ENCODE measurements at regions not wholly inside any gene's neighbourhood (a gene's known extent, or its start where the extent isn't known, plus 50 kb on each side); places are given as distances from the start of the nearest gene placed in this dataset.
"Not testable (repeated sequence)": the region's sequence is repeated elsewhere in the genome, so short reads cannot be mapped to it uniquely, and the experiment has no call there.

DNA sequence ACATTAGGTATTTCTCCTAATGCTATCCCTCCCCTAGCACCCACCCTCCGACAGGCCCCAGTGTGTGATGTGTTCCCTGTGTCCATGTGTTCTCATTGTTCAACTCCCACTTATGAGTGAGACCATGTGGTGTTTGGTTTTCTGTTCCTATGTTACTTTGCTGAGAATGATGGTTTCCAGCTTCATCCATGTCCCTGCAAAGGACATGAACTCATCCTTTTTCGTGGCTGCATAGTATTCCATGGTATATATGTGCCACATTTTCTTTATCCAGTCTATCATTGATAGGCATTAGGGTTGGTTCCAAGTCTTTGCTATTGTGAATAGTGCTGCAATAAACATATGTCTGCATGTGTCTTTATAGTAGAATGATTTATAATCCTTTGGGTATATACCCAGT is 867.5 kb downstream of the TRHDE start:
- TF ChIP-seq, protein P1, sequence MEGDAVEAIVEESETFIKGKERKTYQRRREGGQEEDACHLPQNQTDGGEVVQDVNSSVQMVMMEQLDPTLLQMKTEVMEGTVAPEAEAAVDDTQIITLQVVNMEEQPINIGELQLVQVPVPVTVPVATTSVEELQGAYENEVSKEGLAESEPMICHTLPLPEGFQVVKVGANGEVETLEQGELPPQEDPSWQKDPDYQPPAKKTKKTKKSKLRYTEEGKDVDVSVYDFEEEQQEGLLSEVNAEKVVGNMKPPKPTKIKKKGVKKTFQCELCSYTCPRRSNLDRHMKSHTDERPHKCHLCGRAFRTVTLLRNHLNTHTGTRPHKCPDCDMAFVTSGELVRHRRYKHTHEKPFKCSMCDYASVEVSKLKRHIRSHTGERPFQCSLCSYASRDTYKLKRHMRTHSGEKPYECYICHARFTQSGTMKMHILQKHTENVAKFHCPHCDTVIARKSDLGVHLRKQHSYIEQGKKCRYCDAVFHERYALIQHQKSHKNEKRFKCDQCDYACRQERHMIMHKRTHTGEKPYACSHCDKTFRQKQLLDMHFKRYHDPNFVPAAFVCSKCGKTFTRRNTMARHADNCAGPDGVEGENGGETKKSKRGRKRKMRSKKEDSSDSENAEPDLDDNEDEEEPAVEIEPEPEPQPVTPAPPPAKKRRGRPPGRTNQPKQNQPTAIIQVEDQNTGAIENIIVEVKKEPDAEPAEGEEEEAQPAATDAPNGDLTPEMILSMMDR (IDR thresholded peaks at IDR 0.05; ENCODE audit: control extremely low read depth in 1 of 3, insufficient read depth in 1 of 3, low read depth in 1 of 3, low read length in 3 of 3), result not testable (repeated sequence)
- TF ChIP-seq, protein P2, sequence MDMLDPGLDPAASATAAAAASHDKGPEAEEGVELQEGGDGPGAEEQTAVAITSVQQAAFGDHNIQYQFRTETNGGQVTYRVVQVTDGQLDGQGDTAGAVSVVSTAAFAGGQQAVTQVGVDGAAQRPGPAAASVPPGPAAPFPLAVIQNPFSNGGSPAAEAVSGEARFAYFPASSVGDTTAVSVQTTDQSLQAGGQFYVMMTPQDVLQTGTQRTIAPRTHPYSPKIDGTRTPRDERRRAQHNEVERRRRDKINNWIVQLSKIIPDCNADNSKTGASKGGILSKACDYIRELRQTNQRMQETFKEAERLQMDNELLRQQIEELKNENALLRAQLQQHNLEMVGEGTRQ (IDR thresholded peaks at IDR 0.05; ENCODE audit: low read length), result not testable (repeated sequence)
- not testable (repeated sequence) for TF ChIP-seq EP300 (IDR thresholded peaks at IDR 0.05; ENCODE audit: borderline replicate concordance in 1 of 2, low read depth in 2 of 2, low read length in 2 of 2); KDM5A (IDR thresholded peaks at IDR 0.05; ENCODE audit: low read length); EZH2 (IDR thresholded peaks at IDR 0.05; ENCODE audit: low read depth, low read length, severe bottlenecking)

All from H1 (cell line).